ENCODE measurements at regions not wholly inside any gene's neighbourhood (a gene's known extent, or its start where the extent isn't known, plus 50 kb on each side); places are given as distances from the start of the nearest gene placed in this dataset.

DNA sequence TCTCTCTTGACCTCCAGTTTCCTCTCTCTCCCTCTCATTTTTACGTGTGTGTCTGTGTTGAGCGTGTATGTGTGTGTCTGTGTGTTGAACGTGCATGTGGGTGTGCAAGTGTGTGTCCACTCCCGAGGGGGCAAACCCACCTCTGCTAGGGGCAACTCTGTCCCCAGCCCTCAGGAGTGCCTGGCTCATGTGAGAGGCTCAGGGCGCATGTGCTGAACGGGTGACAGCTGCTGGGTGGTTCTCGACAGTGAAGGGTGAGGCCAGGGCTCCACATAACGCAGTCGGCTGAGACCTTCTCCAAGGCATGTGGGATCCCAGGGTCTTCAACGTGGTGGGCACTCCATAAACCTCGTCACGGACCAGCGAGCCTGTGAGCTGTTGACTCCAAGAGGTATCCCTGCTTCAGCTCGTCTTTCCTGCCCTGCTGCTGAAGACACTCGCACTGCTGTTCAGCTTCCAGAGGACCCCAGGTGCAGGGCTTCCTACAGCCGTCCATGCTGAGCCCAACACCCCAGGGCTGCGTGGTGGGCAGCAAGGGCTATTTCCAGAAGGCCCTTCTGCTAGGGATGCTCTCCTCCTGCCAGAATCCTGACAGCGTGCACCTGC lies 361.6 kb upstream of the SHH start:
- TF ChIP-seq, protein P1, sequence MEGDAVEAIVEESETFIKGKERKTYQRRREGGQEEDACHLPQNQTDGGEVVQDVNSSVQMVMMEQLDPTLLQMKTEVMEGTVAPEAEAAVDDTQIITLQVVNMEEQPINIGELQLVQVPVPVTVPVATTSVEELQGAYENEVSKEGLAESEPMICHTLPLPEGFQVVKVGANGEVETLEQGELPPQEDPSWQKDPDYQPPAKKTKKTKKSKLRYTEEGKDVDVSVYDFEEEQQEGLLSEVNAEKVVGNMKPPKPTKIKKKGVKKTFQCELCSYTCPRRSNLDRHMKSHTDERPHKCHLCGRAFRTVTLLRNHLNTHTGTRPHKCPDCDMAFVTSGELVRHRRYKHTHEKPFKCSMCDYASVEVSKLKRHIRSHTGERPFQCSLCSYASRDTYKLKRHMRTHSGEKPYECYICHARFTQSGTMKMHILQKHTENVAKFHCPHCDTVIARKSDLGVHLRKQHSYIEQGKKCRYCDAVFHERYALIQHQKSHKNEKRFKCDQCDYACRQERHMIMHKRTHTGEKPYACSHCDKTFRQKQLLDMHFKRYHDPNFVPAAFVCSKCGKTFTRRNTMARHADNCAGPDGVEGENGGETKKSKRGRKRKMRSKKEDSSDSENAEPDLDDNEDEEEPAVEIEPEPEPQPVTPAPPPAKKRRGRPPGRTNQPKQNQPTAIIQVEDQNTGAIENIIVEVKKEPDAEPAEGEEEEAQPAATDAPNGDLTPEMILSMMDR (IDR thresholded peaks at IDR 0.05): no peak
- no peak for TF ChIP-seq EZH2 (IDR thresholded peaks at IDR 0.05; ENCODE audit: borderline replicate concordance, insufficient read depth, low read depth, low read length, poor library complexity, severe bottlenecking)

Measured in B cell (primary cell).